DOHH2 (cell line): ENCODE measurements at regions not wholly inside any gene's neighbourhood (a gene's known extent, or its start where the extent isn't known, plus 50 kb on each side); places are given as distances from the start of the nearest gene placed in this dataset.

Source experiments
- EZH2phosphoT487 ChIP-seq: fragments of 200-600 bp; sonication (generic); IDR thresholded peaks from 2 replicates; pipeline ENCODE4 v1.6.1; 2017; ENCODE audit warnings: borderline replicate concordance, mild to moderate bottlenecking, antibody characterized with exemption, low read length, moderate library complexity, mixed read lengths
- TF ChIP-seq, protein P1 (sequence below): fragments of 200-600 bp; sonication (generic); IDR thresholded peaks from one replicate; pipeline ENCODE4 v1.5.1; 2014; ENCODE audit warnings: antibody characterized with exemption, mild to moderate bottlenecking, low read depth, low read length; ENCODE audit not compliant: poor library complexity, severe bottlenecking

- TF ChIP-seq, protein P1, sequence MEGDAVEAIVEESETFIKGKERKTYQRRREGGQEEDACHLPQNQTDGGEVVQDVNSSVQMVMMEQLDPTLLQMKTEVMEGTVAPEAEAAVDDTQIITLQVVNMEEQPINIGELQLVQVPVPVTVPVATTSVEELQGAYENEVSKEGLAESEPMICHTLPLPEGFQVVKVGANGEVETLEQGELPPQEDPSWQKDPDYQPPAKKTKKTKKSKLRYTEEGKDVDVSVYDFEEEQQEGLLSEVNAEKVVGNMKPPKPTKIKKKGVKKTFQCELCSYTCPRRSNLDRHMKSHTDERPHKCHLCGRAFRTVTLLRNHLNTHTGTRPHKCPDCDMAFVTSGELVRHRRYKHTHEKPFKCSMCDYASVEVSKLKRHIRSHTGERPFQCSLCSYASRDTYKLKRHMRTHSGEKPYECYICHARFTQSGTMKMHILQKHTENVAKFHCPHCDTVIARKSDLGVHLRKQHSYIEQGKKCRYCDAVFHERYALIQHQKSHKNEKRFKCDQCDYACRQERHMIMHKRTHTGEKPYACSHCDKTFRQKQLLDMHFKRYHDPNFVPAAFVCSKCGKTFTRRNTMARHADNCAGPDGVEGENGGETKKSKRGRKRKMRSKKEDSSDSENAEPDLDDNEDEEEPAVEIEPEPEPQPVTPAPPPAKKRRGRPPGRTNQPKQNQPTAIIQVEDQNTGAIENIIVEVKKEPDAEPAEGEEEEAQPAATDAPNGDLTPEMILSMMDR, result no peak
- no peak for TF ChIP-seq EZH2phosphoT487
Measured at GRCh38 chr18:24937639-24938275, 414.2 kb downstream of the ZNF521 start.
